WTC11 (cell line): ENCODE measurements at regions not wholly inside any gene's neighbourhood (a gene's known extent, or its start where the extent isn't known, plus 50 kb on each side); places are given as distances from the start of the nearest gene placed in this dataset.
"Not testable (repeated sequence)": the region's sequence is repeated elsewhere in the genome, so short reads cannot be mapped to it uniquely, and the experiment has no call there.

Experiments used
- ATAC-seq: fragments of 200-7000 bp; cut with Tn5 transposase; 2 replicates; pipeline ENCODE4 v1.10.0; 2021; ENCODE audit warnings: mild to moderate bottlenecking, moderate library complexity
- CTCF ChIA-PET: fragments of 300-600 bp; sonication (Branson Sonifier 250); formaldehyde crosslinking; loops from one replicate; lab custom pipeline; 2021; ENCODE audit warnings: antibody characterized with exemption; lab: Charles Lee
- POLR2A ChIA-PET: fragments of 350-600 bp; sonication (Branson Sonifier 250); formaldehyde crosslinking; loops from one replicate; lab custom pipeline; 2021; ENCODE audit warnings: antibody characterized with exemption; lab: Charles Lee
- DNase-seq: peaks from one replicate; pipeline ENCODE4 v3.0.0; 2021; ENCODE audit warnings: low spot score
- H3K27ac Mint-ChIP-seq: 2 replicates; pipeline ENCODE4 v1.8.0; 2021; ENCODE audit warnings: mixed read lengths
- H3K27me3 Mint-ChIP-seq: 2 replicates; pipeline ENCODE4 v1.8.0; 2021; ENCODE audit warnings: low read depth, mild to moderate bottlenecking, moderate library complexity, mixed read lengths
- H3K36me3 Mint-ChIP-seq: 2 replicates; pipeline ENCODE4 v1.8.0; 2021; ENCODE audit warnings: mixed read lengths
- H3K4me1 Mint-ChIP-seq: 2 replicates; pipeline ENCODE4 v1.8.0; 2022; ENCODE audit warnings: mixed read lengths
- H3K4me3 Mint-ChIP-seq: 2 replicates; pipeline ENCODE4 v1.8.0; 2021; ENCODE audit warnings: mild to moderate bottlenecking, moderate library complexity, mixed read lengths
- H3K9me3 Mint-ChIP-seq: 2 replicates; pipeline ENCODE4 v1.8.0; 2021; ENCODE audit warnings: mixed read lengths
- CBFB ChIP-seq: sonication (generic); formaldehyde crosslinking; IDR thresholded peaks from 2 replicates; pipeline ENCODE4 v1.8.1; 2022; ENCODE audit warnings: mild to moderate bottlenecking, low read depth, missing genetic modification reagents
- FOXK1 ChIP-seq: sonication (generic); formaldehyde crosslinking; IDR thresholded peaks from 2 replicates; pipeline ENCODE4 v1.8.0; 2022; ENCODE audit warnings: mild to moderate bottlenecking, moderate library complexity, missing genetic modification reagents
- GTF2I ChIP-seq: fragments of 250-450 bp; sonication (Bioruptor Pico); conservative IDR thresholded peaks from 2 replicates; pipeline ENCODE4 v1.4.0; 2021; ENCODE audit warnings: mild to moderate bottlenecking
- JAZF1 ChIP-seq: fragments of 250-450 bp; sonication (Bioruptor Pico); IDR thresholded peaks from 2 replicates; pipeline ENCODE4 v1.9.0; 2021; ENCODE audit warnings: moderate library complexity, mild to moderate bottlenecking, inconsistent platforms
- NFYB ChIP-seq: sonication (generic); formaldehyde crosslinking; conservative IDR thresholded peaks from 2 replicates; pipeline ENCODE4 v1.8.0; 2022; ENCODE audit warnings: low read depth, missing genetic modification reagents
- RORB ChIP-seq: fragments of 250-450 bp; sonication (Bioruptor Pico); IDR thresholded peaks from 2 replicates; pipeline ENCODE4 v1.9.0; 2021; ENCODE audit warnings: mild to moderate bottlenecking
- SP1 ChIP-seq: sonication (generic); formaldehyde crosslinking; conservative IDR thresholded peaks from 2 replicates; pipeline ENCODE4 v1.8.1; 2022; ENCODE audit warnings: missing genetic modification reagents
- ZNF232 ChIP-seq: sonication (generic); formaldehyde crosslinking; IDR thresholded peaks from 2 replicates; pipeline ENCODE4 v1.8.0; 2022; ENCODE audit warnings: mild to moderate bottlenecking, missing genetic modification reagents
- TF ChIP-seq, protein P1 (sequence below): sonication (generic); formaldehyde crosslinking; IDR thresholded peaks from 2 replicates; pipeline ENCODE4 v1.8.0; 2022; ENCODE audit warnings: mild to moderate bottlenecking, missing genetic modification reagents
- TF ChIP-seq, protein P2 (sequence below): sonication (generic); formaldehyde crosslinking; IDR thresholded peaks from 2 replicates; pipeline ENCODE4 v1.8.0; 2023; ENCODE audit warnings: mild to moderate bottlenecking, missing genetic modification reagents
- TF ChIP-seq, protein P3 (sequence below): sonication (generic); formaldehyde crosslinking; IDR thresholded peaks from 2 replicates; pipeline ENCODE4 v1.8.0; 2023; ENCODE audit warnings: missing genetic modification reagents, mild to moderate bottlenecking, borderline replicate concordance
- TF ChIP-seq, protein P4 (sequence below): sonication (generic); formaldehyde crosslinking; IDR thresholded peaks from 2 replicates; pipeline ENCODE4 v1.8.1; 2023; ENCODE audit warnings: mild to moderate bottlenecking, missing genetic modification reagents

DNA sequence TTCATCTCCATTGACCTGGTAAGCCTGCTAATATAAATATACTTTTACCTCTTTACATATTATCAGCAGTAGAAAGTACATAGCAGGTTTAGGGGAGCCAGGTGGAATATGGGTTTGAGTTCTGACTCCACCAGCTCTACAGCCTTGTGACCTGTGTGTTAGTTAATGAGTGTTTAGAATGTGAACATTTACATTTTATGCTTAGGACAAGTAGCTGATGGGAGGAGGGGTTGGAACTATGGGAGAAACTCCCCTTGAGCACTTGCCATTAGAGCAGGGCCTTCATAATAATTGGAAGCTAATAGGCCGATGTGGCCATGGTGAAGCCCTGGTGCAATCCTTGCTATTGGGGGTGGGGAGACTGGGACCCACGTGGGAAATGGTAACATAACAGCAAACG is 148.3 kb upstream of the NTRK2 start (continued):
- TF ChIP-seq ZNF232 (CRISPR knock-in tag) (no peak), JAZF1 (CRISPR knock-in tag) (no peak)

DNA sequence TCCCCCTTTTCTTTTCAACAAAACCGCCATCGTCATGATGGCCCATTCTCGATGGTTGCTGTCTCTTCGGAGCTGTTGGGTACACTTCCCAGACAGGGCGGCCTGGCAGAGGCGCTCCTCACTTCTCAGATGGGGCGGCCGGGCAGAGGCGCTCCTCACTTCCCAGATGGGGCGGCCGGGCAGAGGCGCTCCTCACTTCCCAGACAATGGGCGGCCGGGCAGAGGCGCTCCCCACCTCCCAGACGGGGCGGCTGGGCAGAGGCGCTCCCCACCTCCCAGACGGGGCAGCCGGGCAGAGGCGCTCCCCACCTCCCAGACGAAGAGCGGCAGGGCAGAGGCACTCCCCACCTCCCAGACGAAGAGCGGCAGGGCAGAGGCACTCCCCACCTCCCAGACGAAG is 143.3 kb upstream of the NTRK2 start:
- peaks cover 50% of the 10 kb centered on the region for H3K36me3 Mint-ChIP-seq
- ATAC-seq, H3K4me3 Mint-ChIP-seq, H3K4me1 Mint-ChIP-seq, DNase-seq, POLR2A ChIA-PET, CTCF ChIA-PET, H3K27ac Mint-ChIP-seq: not testable (repeated sequence)
- H3K9me3 Mint-ChIP-seq = peaks cover 56% of the 10 kb centered on the region
- H3K27me3 Mint-ChIP-seq = peaks cover 13% of the 10 kb centered on the region

DNA sequence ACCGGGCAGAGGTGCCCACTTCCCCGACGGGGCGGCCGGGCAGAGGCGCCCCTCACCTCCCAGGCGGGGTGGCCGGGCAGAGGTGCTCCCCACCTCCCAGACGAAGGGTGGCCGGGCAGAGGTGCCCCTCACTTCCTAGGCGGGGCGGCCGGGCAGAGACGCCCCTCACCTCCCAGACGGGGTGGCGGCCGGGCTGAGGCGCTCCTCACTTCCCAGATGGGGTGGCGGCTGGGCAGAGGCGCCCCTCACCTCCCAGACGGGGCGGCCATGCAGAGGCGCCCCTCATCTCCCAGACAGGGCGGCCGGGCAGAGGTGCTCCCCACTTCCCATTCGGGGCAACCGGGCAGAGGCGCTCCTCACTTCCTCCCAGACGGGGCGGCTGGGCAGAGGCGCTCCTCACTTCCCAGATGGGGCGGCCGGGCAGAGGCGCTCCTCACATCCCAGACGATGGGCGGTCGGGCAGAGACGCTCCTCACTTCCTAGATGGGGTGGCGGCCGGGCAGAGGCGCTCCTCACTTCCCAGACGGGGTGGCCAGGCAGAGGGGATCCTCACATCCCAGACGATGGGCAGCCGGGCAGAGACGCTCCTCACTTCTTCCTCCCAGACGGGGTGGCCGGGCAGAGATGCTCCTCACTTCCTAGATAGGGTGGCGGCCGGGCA is 142.3 kb upstream of the NTRK2 start:
- CTCF ChIA-PET, H3K4me3 Mint-ChIP-seq, H3K4me1 Mint-ChIP-seq, H3K27ac Mint-ChIP-seq, DNase-seq, ATAC-seq, POLR2A ChIA-PET: not testable (repeated sequence)
- Mint-ChIP-seq H3K9me3 (peaks cover 61% of the 10 kb centered on the region), H3K27me3 (peaks cover 13% of the 10 kb centered on the region), H3K36me3 (peaks cover 53% of the 10 kb centered on the region)

DNA sequence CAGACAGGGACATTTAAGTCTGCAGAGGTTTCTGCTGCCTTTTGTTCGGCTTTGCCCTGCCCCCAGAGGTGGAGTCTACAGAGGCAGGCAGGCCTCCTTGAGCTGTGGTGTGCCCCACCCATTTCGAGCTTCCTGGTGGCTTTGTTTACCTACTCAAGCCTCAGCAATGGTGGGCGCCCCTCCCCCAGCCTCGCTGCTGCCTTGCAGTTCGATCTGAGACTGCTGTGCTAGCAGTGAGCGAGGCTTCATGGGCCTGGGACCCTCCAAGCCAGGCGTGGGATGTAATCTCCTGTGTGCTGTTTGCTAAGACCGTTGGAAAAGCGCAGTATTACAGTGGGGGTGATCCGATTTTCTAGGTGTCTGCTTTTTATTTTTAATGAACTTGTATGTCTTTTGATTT is 133.6 kb upstream of the NTRK2 start:
- peaks cover 23% of the 10 kb centered on the region for H3K4me1 Mint-ChIP-seq
- H3K27ac Mint-ChIP-seq = peak overlapping the region; percentile 61; the same call in 1 of the 2 replicates
- H3K9me3 Mint-ChIP-seq = peaks cover 63% of the 10 kb centered on the region
- ATAC-seq (0 out of 2 replicates have a peak, but pooled peaks have one; percentile 24), DNase-seq (peak; percentile 71)
- H3K27me3 Mint-ChIP-seq, POLR2A ChIA-PET: not testable (repeated sequence)
- H3K36me3 Mint-ChIP-seq = peaks cover 46% of the 10 kb centered on the region
- CTCF ChIA-PET = interaction anchor here (1.1 kb wide), 1 partner anchor 43 kb away, joined by 4 read pairs; no protein-coding TSS in a partner anchor
- TF ChIP-seq FOXK1 (CRISPR knock-in tag) (peak; percentile 95), SP1 (CRISPR knock-in tag) (0 out of 2 replicates have a peak, but pooled peaks have one; percentile 36)
- TF ChIP-seq, protein P1, sequence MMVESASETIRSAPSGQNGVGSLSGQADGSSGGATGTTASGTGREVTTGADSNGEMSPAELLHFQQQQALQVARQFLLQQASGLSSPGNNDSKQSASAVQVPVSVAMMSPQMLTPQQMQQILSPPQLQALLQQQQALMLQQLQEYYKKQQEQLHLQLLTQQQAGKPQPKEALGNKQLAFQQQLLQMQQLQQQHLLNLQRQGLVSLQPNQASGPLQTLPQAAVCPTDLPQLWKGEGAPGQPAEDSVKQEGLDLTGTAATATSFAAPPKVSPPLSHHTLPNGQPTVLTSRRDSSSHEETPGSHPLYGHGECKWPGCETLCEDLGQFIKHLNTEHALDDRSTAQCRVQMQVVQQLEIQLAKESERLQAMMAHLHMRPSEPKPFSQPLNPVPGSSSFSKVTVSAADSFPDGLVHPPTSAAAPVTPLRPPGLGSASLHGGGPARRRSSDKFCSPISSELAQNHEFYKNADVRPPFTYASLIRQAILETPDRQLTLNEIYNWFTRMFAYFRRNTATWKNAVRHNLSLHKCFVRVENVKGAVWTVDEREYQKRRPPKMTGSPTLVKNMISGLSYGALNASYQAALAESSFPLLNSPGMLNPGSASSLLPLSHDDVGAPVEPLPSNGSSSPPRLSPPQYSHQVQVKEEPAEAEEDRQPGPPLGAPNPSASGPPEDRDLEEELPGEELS (CRISPR knock-in tag) = peak; percentile 46; the same call in 1 of the 2 replicates
- TF ChIP-seq, protein P2, sequence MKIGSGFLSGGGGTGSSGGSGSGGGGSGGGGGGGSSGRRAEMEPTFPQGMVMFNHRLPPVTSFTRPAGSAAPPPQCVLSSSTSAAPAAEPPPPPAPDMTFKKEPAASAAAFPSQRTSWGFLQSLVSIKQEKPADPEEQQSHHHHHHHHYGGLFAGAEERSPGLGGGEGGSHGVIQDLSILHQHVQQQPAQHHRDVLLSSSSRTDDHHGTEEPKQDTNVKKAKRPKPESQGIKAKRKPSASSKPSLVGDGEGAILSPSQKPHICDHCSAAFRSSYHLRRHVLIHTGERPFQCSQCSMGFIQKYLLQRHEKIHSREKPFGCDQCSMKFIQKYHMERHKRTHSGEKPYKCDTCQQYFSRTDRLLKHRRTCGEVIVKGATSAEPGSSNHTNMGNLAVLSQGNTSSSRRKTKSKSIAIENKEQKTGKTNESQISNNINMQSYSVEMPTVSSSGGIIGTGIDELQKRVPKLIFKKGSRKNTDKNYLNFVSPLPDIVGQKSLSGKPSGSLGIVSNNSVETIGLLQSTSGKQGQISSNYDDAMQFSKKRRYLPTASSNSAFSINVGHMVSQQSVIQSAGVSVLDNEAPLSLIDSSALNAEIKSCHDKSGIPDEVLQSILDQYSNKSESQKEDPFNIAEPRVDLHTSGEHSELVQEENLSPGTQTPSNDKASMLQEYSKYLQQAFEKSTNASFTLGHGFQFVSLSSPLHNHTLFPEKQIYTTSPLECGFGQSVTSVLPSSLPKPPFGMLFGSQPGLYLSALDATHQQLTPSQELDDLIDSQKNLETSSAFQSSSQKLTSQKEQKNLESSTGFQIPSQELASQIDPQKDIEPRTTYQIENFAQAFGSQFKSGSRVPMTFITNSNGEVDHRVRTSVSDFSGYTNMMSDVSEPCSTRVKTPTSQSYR (CRISPR knock-in tag) = peak; percentile 89; the same call in 1 of the 2 replicates
- peak overlapping the region; percentile 39; the same call in 1 of the 2 replicates for H3K4me3 Mint-ChIP-seq

DNA sequence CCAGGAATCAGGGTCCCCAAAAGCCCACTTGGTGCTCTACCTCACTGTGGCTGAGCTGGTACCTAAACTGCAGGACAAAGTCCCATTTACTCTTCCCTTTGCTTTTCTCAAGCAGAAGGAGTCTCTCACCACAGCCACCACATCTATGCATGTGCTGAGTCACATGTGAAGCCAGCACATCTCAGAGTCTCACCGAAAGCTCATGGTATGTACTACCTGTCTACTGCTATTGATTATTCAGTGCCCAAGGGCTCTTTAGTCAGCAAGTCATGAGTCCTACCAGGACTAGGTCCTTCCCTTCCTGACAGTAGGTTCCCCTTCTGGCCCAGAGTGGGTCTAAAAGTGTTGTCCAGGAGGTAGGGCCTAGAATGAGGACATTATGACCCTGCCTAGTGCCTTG is 130.7 kb upstream of the NTRK2 start:
- peaks cover 2% of the 10 kb centered on the region for H3K27me3 Mint-ChIP-seq
- CTCF ChIA-PET = no interaction called here
- peaks cover 28% of the 10 kb centered on the region for H3K4me1 Mint-ChIP-seq

DNA sequence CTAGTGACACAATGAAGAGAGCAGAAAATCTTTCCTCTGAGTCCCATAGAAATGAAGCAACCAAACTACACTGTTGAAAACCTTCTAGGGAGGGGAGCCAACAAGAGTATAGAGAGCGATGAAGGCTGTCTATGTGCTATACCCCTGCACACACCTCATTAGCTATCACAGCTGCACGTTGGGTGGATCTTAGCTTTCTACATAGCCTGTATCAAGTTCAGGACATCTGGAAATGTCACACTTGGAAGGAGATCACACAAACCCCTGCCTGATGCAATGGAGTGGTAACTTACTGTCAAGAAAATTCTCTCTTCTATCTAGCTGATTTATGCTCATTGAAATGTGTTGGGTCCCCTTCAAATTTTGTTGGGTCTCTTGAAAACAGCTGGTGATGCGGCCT is 127.0 kb upstream of the NTRK2 start:
- H3K9me3 Mint-ChIP-seq = peaks cover 21% of the 10 kb centered on the region
- H3K36me3 Mint-ChIP-seq = peaks cover 7% of the 10 kb centered on the region
- DNase-seq (no peak), ATAC-seq (no peak)
- no peak overlapping the region for H3K4me3 Mint-ChIP-seq
- H3K27ac Mint-ChIP-seq = no peak overlapping the region
- peaks cover 15% of the 10 kb centered on the region for H3K4me1 Mint-ChIP-seq
- ChIA-PET POLR2A (no interaction called here), CTCF (no interaction called here)
- no peaks in the 10 kb centered on the region for H3K27me3 Mint-ChIP-seq
- TF ChIP-seq GTF2I (CRISPR knock-in tag) (no peak), CBFB (no peak), RORB (CRISPR knock-in tag) (no peak)
- TF ChIP-seq, protein P3, sequence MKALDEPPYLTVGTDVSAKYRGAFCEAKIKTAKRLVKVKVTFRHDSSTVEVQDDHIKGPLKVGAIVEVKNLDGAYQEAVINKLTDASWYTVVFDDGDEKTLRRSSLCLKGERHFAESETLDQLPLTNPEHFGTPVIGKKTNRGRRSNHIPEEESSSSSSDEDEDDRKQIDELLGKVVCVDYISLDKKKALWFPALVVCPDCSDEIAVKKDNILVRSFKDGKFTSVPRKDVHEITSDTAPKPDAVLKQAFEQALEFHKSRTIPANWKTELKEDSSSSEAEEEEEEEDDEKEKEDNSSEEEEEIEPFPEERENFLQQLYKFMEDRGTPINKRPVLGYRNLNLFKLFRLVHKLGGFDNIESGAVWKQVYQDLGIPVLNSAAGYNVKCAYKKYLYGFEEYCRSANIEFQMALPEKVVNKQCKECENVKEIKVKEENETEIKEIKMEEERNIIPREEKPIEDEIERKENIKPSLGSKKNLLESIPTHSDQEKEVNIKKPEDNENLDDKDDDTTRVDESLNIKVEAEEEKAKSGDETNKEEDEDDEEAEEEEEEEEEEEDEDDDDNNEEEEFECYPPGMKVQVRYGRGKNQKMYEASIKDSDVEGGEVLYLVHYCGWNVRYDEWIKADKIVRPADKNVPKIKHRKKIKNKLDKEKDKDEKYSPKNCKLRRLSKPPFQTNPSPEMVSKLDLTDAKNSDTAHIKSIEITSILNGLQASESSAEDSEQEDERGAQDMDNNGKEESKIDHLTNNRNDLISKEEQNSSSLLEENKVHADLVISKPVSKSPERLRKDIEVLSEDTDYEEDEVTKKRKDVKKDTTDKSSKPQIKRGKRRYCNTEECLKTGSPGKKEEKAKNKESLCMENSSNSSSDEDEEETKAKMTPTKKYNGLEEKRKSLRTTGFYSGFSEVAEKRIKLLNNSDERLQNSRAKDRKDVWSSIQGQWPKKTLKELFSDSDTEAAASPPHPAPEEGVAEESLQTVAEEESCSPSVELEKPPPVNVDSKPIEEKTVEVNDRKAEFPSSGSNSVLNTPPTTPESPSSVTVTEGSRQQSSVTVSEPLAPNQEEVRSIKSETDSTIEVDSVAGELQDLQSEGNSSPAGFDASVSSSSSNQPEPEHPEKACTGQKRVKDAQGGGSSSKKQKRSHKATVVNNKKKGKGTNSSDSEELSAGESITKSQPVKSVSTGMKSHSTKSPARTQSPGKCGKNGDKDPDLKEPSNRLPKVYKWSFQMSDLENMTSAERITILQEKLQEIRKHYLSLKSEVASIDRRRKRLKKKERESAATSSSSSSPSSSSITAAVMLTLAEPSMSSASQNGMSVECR = no peak
- TF ChIP-seq, protein P4, sequence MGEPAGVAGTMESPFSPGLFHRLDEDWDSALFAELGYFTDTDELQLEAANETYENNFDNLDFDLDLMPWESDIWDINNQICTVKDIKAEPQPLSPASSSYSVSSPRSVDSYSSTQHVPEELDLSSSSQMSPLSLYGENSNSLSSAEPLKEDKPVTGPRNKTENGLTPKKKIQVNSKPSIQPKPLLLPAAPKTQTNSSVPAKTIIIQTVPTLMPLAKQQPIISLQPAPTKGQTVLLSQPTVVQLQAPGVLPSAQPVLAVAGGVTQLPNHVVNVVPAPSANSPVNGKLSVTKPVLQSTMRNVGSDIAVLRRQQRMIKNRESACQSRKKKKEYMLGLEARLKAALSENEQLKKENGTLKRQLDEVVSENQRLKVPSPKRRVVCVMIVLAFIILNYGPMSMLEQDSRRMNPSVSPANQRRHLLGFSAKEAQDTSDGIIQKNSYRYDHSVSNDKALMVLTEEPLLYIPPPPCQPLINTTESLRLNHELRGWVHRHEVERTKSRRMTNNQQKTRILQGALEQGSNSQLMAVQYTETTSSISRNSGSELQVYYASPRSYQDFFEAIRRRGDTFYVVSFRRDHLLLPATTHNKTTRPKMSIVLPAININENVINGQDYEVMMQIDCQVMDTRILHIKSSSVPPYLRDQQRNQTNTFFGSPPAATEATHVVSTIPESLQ (CRISPR knock-in tag) = no peak

More for the DNA sequence above, 130.7 kb upstream of the NTRK2 start:
- DNase-seq = no peak
- TF ChIP-seq NFYB = no peak
- POLR2A ChIA-PET = no interaction called here
- no peak overlapping the region for H3K27ac Mint-ChIP-seq
- peaks cover 31% of the 10 kb centered on the region for H3K36me3 Mint-ChIP-seq
- H3K9me3 Mint-ChIP-seq = peaks cover 43% of the 10 kb centered on the region
- ATAC-seq = no peak
- no peak overlapping the region for H3K4me3 Mint-ChIP-seq
